GM21737 (cell line): ENCODE measurements at regions not wholly inside any gene's neighbourhood (a gene's known extent, or its start where the extent isn't known, plus 50 kb on each side); places are given as distances from the start of the nearest gene placed in this dataset.

Source experiments
- ATAC-seq: cut with Tn5 transposase; IDR thresholded peaks from one replicate; pipeline ENCODE4 v1.9.1; 2021; ENCODE audit warnings: mild to moderate bottlenecking, moderate library complexity; ENCODE audit not compliant: unreplicated experiment

GRCh38 chr16:86037999-86038925, 139.3 kb downstream of the IRF8 start:
- ATAC-seq = no peak

GRCh38 chr16:86038926-86039310, 140.0 kb downstream of the IRF8 start:
- no peak for ATAC-seq

GRCh38 chr16:86039606-86040005, 140.6 kb downstream of the IRF8 start:
- ATAC-seq = no peak

GRCh38 chr16:86040496-86040895, 141.5 kb downstream of the IRF8 start:
- ATAC-seq = no peak

- ATAC-seq = no peak
These were observed 142.3 kb downstream of the IRF8 start for GRCh38 chr16:86041215-86041614.

GRCh38 chr16:86041807-86042206, 142.8 kb downstream of the IRF8 start:
- no peak for ATAC-seq

- no peak for ATAC-seq
These were observed 143.4 kb downstream of the IRF8 start for GRCh38 chr16:86042393-86042792.

GRCh38 chr16:86042996-86043725, 144.2 kb downstream of the IRF8 start:
- ATAC-seq = no peak

- no peak for ATAC-seq
These were observed 145.3 kb downstream of the IRF8 start for GRCh38 chr16:86044241-86044671.

GRCh38 chr16:86044881-86045590, 146.1 kb downstream of the IRF8 start:
- no peak for ATAC-seq

- no peak for ATAC-seq
These were observed 146.6 kb downstream of the IRF8 start for GRCh38 chr16:86045591-86045971.

GRCh38 chr16:86046026-86046425, 147.1 kb downstream of the IRF8 start:
- ATAC-seq = no peak

GRCh38 chr16:86046667-86047270, 147.8 kb downstream of the IRF8 start:
- no peak for ATAC-seq

- no peak for ATAC-seq
These were observed 149.3 kb downstream of the IRF8 start for GRCh38 chr16:86048221-86048620.

GRCh38 chr16:86048882-86049585, 150.1 kb downstream of the IRF8 start:
- ATAC-seq = no peak

- no peak for ATAC-seq
These were observed 150.7 kb downstream of the IRF8 start for GRCh38 chr16:86049641-86050040.

GRCh38 chr16:86050111-86050510, 151.1 kb downstream of the IRF8 start:
- no peak for ATAC-seq

- no peak for ATAC-seq
These were observed 151.8 kb downstream of the IRF8 start for GRCh38 chr16:86050591-86051367.

GRCh38 chr16:86051368-86052114, 152.6 kb downstream of the IRF8 start:
- no peak for ATAC-seq
